Neural cell (in vitro differentiated cells): ENCODE measurements at regions not wholly inside any gene's neighbourhood (a gene's known extent, or its start where the extent isn't known, plus 50 kb on each side); places are given as distances from the start of the nearest gene placed in this dataset.

Experiments
- H2AFZ ChIP-seq: fragments of 200-600, 300-800 bp; sonication (generic), shearing (Covaris generic); 2 replicates; pipeline ENCODE4 v1.6.0; 2014; ENCODE audit warnings: low read depth, mild to moderate bottlenecking, antibody characterized with exemption, low read length, moderate library complexity
- H3F3A ChIP-seq: fragments of 200-600 bp; shearing (Covaris generic); 2 replicates; pipeline ENCODE4 v1.6.1; 2016; ENCODE audit warnings: mild to moderate bottlenecking, moderate library complexity, mixed read lengths, antibody characterized with exemption, low read length; ENCODE audit not compliant: insufficient read depth, poor library complexity, severe bottlenecking
- H3K27ac ChIP-seq: fragments of 200-600, 300-800 bp; sonication (generic), shearing (Covaris generic); 2 replicates; pipeline ENCODE4 v1.5.1; 2014; ENCODE audit warnings: mild to moderate bottlenecking, low read length, moderate library complexity
- H3K27me3 ChIP-seq: fragments of 300-800, 200-600 bp; sonication (generic), shearing (Covaris generic); 2 replicates; pipeline ENCODE4 v1.6.0; 2014; ENCODE audit warnings: mild to moderate bottlenecking, low read depth, low read length, moderate library complexity; ENCODE audit not compliant: insufficient read depth
- H3K36me3 ChIP-seq: fragments of 300-800, 200-600 bp; sonication (generic), shearing (Covaris generic); 2 replicates; pipeline ENCODE4 v1.5.1; 2014; ENCODE audit warnings: mild to moderate bottlenecking, antibody characterized with exemption, low read length, moderate library complexity; ENCODE audit not compliant: insufficient read depth
- H3K4me2 ChIP-seq: fragments of 300-800, 200-600 bp; sonication (generic), shearing (Covaris generic); 2 replicates; pipeline ENCODE4 v1.6.0; 2014; ENCODE audit warnings: mild to moderate bottlenecking, low read length
- H3K4me3 ChIP-seq: fragments of 300-800, 200-600 bp; sonication (generic), shearing (Covaris generic); 2 replicates; pipeline ENCODE4 v1.5.1; 2014; ENCODE audit warnings: mild to moderate bottlenecking, low read length, moderate library complexity
- H3K79me2 ChIP-seq: fragments of 200-600 bp; shearing (Covaris generic); replicated peaks from 2 replicates; pipeline ENCODE4 v1.6.0; 2014; ENCODE audit warnings: mild to moderate bottlenecking, low read length, moderate library complexity; ENCODE audit not compliant: insufficient read depth
- H3K9ac ChIP-seq: fragments of 300-800, 200-600 bp; sonication (generic), shearing (Covaris generic); 2 replicates; pipeline ENCODE4 v1.6.1; 2016; ENCODE audit warnings: mild to moderate bottlenecking, low read length, mixed read lengths
- H3K9me2 ChIP-seq: fragments of 200-600 bp; shearing (Covaris generic); 2 replicates; pipeline ENCODE4 v1.6.1; 2016; ENCODE audit warnings: mild to moderate bottlenecking, low read length, mixed read lengths; ENCODE audit not compliant: insufficient read depth
- H3K9me3 ChIP-seq: fragments of 200-600, 300-800 bp; sonication (generic), shearing (Covaris generic); 2 replicates; pipeline ENCODE4 v1.6.1; 2016; ENCODE audit warnings: mild to moderate bottlenecking, mixed run types, low read length, moderate library complexity, mixed read lengths
- H4K20me1 ChIP-seq: fragments of 200-600 bp; shearing (Covaris generic); 2 replicates; pipeline ENCODE4 v1.6.1; 2016; ENCODE audit warnings: mild to moderate bottlenecking, mixed run types; ENCODE audit not compliant: insufficient read depth
- EP300 ChIP-seq: fragments of 450-650 bp; conservative IDR thresholded peaks from 2 replicates; pipeline ENCODE4 v1.6.1; 2014; ENCODE audit warnings: antibody characterized with exemption, mild to moderate bottlenecking, moderate library complexity; ENCODE audit not compliant: poor library complexity, severe bottlenecking
- EZH2 ChIP-seq: fragments of 200-600, 300-800 bp; shearing (Covaris generic), sonication (generic); IDR thresholded peaks from 2 replicates; pipeline ENCODE4 v1.6.1; 2014; ENCODE audit warnings: antibody characterized with exemption, low read length, borderline replicate concordance, mild to moderate bottlenecking; ENCODE audit not compliant: insufficient read depth, poor library complexity, severe bottlenecking
- POLR2AphosphoS5 ChIP-seq: IDR thresholded peaks from 2 replicates; pipeline ENCODE4 v1.6.1; 2012
- RAD21 ChIP-seq: fragments of 450-650 bp; conservative IDR thresholded peaks from 2 replicates; pipeline ENCODE4 v1.6.1; 2014; ENCODE audit warnings: antibody characterized with exemption, mild to moderate bottlenecking, moderate library complexity
- TAF1 ChIP-seq: IDR thresholded peaks from 2 replicates; pipeline ENCODE4 v1.6.1; 2012; ENCODE audit warnings: low read depth
- TF ChIP-seq, protein P1 (sequence below): IDR thresholded peaks from 2 replicates; pipeline ENCODE4 v1.6.1; 2012; ENCODE audit warnings: borderline replicate concordance
- TF ChIP-seq, protein P2 (sequence below): fragments of 450-650 bp; IDR thresholded peaks from 2 replicates; pipeline ENCODE4 v1.5.1; 2014; ENCODE audit warnings: antibody characterized with exemption, mild to moderate bottlenecking, moderate library complexity; ENCODE audit not compliant: poor library complexity, severe bottlenecking

DNA sequence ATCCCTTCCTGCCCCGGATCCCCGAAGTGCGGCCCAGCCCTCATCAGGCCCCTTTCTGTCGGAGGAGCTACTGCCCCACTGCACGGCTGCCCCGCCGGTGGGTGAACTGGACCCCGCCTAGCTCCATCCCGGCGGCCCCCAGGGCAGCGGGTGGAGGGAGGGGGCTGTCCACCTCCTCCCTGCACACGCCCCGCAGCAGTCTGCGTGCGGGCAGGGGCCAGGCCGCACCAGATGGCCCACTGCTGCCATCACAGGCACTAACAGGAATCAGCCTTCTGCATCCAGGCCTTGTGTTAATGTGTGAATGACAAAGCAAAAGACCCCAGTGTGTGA lies 54.9 kb upstream of the UNC93A start:
- Histone ChIP-seq H4K20me1 (no peaks in the 10 kb centered on the region), H3F3A (no peaks in the 10 kb centered on the region), H2AFZ (no peak overlapping the region), H3K79me2 (no peaks in the 10 kb centered on the region), H3K27ac (no peak overlapping the region), H3K9me2 (no peaks in the 10 kb centered on the region), H3K4me3 (no peak overlapping the region), H3K27me3 (no peaks in the 10 kb centered on the region), H3K9me3 (no peaks in the 10 kb centered on the region), H3K4me2 (no peak overlapping the region), H3K9ac (no peak overlapping the region), H3K36me3 (no peaks in the 10 kb centered on the region)
- no peak for TF ChIP-seq EP300
- TF ChIP-seq EZH2, result no peak

DNA sequence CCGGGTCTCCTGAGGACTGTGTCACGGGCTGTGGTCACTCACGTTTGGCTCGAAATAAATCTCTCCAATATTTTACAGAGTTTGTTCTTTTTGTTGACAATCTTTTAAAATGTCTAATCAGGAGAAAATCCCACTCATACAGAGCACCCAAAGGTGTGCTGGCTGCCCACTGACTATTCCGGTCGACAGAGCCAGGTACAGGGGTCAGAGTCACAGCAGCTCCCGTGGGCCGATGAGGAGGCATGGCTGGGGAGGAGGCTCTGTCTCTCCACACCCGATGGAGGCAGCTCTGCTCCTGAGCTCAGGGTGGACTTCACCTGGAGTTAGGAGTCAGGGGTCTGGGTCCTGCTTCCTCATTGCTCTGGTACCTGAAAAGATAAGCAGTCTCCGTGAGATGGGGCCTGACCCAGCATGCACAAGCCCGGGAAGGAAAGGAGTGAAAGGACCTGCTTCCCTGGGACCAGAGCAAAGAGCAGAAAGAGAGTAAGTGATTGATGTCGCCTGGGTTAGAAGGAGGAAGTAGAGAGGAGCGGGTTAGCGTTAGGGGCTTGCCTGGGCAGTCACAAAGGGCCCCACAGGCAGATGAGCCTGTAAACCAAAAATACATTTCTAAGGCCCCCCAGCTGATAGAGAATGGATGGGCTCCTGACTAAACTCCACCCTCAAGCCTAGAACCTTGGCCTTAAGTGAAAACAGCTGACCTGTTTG lies 53.5 kb upstream of the UNC93A start:
- H3K27me3 ChIP-seq, result no peaks in the 10 kb centered on the region
- no peak overlapping the region for H2AFZ ChIP-seq
- H3K27ac ChIP-seq, result no peak overlapping the region
- no peaks in the 10 kb centered on the region for H3K36me3 ChIP-seq
- no peak overlapping the region for H3K9ac ChIP-seq
- TF ChIP-seq RAD21, result no peak
- no peak for TF ChIP-seq EP300
- no peak for TF ChIP-seq TAF1
- no peak for TF ChIP-seq EZH2
- TF ChIP-seq, protein P1, sequence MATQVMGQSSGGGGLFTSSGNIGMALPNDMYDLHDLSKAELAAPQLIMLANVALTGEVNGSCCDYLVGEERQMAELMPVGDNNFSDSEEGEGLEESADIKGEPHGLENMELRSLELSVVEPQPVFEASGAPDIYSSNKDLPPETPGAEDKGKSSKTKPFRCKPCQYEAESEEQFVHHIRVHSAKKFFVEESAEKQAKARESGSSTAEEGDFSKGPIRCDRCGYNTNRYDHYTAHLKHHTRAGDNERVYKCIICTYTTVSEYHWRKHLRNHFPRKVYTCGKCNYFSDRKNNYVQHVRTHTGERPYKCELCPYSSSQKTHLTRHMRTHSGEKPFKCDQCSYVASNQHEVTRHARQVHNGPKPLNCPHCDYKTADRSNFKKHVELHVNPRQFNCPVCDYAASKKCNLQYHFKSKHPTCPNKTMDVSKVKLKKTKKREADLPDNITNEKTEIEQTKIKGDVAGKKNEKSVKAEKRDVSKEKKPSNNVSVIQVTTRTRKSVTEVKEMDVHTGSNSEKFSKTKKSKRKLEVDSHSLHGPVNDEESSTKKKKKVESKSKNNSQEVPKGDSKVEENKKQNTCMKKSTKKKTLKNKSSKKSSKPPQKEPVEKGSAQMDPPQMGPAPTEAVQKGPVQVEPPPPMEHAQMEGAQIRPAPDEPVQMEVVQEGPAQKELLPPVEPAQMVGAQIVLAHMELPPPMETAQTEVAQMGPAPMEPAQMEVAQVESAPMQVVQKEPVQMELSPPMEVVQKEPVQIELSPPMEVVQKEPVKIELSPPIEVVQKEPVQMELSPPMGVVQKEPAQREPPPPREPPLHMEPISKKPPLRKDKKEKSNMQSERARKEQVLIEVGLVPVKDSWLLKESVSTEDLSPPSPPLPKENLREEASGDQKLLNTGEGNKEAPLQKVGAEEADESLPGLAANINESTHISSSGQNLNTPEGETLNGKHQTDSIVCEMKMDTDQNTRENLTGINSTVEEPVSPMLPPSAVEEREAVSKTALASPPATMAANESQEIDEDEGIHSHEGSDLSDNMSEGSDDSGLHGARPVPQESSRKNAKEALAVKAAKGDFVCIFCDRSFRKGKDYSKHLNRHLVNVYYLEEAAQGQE, result no peak
- TF ChIP-seq, protein P2, sequence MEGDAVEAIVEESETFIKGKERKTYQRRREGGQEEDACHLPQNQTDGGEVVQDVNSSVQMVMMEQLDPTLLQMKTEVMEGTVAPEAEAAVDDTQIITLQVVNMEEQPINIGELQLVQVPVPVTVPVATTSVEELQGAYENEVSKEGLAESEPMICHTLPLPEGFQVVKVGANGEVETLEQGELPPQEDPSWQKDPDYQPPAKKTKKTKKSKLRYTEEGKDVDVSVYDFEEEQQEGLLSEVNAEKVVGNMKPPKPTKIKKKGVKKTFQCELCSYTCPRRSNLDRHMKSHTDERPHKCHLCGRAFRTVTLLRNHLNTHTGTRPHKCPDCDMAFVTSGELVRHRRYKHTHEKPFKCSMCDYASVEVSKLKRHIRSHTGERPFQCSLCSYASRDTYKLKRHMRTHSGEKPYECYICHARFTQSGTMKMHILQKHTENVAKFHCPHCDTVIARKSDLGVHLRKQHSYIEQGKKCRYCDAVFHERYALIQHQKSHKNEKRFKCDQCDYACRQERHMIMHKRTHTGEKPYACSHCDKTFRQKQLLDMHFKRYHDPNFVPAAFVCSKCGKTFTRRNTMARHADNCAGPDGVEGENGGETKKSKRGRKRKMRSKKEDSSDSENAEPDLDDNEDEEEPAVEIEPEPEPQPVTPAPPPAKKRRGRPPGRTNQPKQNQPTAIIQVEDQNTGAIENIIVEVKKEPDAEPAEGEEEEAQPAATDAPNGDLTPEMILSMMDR, result no peak
- no peak for TF ChIP-seq POLR2AphosphoS5
- H3K4me3 ChIP-seq, result no peak overlapping the region
- no peaks in the 10 kb centered on the region for H3K79me2 ChIP-seq
- no peaks in the 10 kb centered on the region for H4K20me1 ChIP-seq
- no peaks in the 10 kb centered on the region for H3F3A ChIP-seq
- H3K9me2 ChIP-seq, result no peaks in the 10 kb centered on the region
- H3K9me3 ChIP-seq, result no peaks in the 10 kb centered on the region
- H3K4me2 ChIP-seq, result no peak overlapping the region

DNA sequence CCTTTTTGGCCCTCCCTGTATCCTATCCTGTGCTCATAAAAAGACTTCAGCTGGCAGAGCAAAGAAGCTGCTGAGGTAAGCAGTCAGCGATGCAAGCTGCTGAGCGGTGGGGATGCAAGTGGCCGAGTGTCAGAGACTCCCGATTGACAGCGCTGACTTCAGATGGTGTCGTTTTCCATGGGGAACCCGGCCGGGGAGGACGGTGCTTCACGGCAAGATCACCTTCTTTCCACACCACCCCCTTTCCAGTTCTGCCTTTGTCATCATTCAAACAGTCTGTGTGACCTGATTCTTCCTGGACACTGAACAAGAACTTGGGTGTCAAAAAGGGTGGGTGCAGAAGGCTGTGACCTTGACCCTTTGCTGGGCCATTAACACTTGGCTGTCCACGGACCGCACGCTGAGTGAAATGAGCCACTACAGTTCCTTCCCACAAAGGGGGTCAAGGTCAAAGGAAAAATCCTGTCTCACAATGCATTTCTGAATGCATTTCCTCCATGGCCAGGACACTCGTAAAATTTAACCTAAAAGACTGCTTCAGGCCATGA lies 52.9 kb upstream of the UNC93A start:
- Histone ChIP-seq H3K36me3 (no peaks in the 10 kb centered on the region), H4K20me1 (no peaks in the 10 kb centered on the region), H3F3A (no peaks in the 10 kb centered on the region), H3K9me2 (no peaks in the 10 kb centered on the region), H2AFZ (no peak overlapping the region), H3K27ac (no peak overlapping the region), H3K4me3 (no peak overlapping the region), H3K27me3 (no peaks in the 10 kb centered on the region), H3K9ac (no peak overlapping the region), H3K9me3 (no peaks in the 10 kb centered on the region), H3K4me2 (no peak overlapping the region), H3K79me2 (no peaks in the 10 kb centered on the region)
- no peak for TF ChIP-seq POLR2AphosphoS5
